ENCODE measurements at regions not wholly inside any gene's neighbourhood (a gene's known extent, or its start where the extent isn't known, plus 50 kb on each side); places are given as distances from the start of the nearest gene placed in this dataset.

DNA sequence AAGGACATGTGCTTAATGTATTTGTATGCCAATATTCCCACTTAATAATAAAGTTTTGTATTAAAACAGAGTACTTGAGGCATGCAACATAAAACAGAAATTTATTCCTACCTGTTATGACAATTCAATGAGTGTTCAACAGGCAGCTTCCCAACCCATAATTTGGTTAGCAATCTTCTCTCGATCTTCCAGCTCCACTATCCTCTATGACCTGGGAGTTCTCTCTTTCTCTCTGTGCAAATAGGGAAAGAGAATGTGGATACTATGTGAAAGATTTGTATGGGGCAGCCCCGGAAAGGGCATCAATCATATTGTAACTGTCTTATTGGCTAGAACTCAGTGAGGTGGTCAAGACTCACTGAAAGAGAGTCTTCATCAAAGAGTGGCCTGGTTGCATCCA is 644.9 kb upstream of the PCDH20 start:
- no peak for TF ChIP-seq MEIS2 (CRISPR knock-in tag; IDR thresholded peaks at IDR 0.05)
- TF ChIP-seq USF2 (IDR thresholded peaks at IDR 0.05; ENCODE audit: low read depth, low read length): no peak
- TF ChIP-seq USF2 (CRISPR knock-in tag; IDR thresholded peaks at IDR 0.05; ENCODE audit: borderline replicate concordance): no peak
- no peak for TF ChIP-seq ZNF431 (CRISPR knock-in tag; IDR thresholded peaks at IDR 0.05; ENCODE audit: borderline replicate concordance, low read depth)
- TF ChIP-seq ZNF749 (CRISPR knock-in tag; IDR thresholded peaks at IDR 0.05; ENCODE audit: borderline replicate concordance): no peak
- TF ChIP-seq ZSCAN30 (CRISPR knock-in tag; IDR thresholded peaks at IDR 0.05): no peak
- TF ChIP-seq FOXA1 (IDR thresholded peaks at IDR 0.05): no peak
- TF ChIP-seq FOXA1 (CRISPR knock-in tag; IDR thresholded peaks at IDR 0.05): no peak
- no peak for TF ChIP-seq ZNF513 (CRISPR knock-in tag; conservative IDR thresholded peaks at IDR 0.05)
- no peak for TF ChIP-seq ZNF839 (CRISPR knock-in tag; IDR thresholded peaks at IDR 0.05; ENCODE audit: borderline replicate concordance)
- TF ChIP-seq ZNF225 (CRISPR knock-in tag; IDR thresholded peaks at IDR 0.05): no peak
- TF ChIP-seq ZXDC (CRISPR knock-in tag; IDR thresholded peaks at IDR 0.05): no peak
- no peak for TF ChIP-seq NCOA1 (CRISPR knock-in tag; IDR thresholded peaks at IDR 0.05)
- TF ChIP-seq FOXK2 (IDR thresholded peaks at IDR 0.05): no peak
- no peak for TF ChIP-seq ARID4A (CRISPR knock-in tag; IDR thresholded peaks at IDR 0.05; ENCODE audit: borderline replicate concordance)
